IMR-90 (cell line): ENCODE measurements at regions not wholly inside any gene's neighbourhood (a gene's known extent, or its start where the extent isn't known, plus 50 kb on each side); places are given as distances from the start of the nearest gene placed in this dataset.

Experiments used
- ATAC-seq: fragments of 200-7000 bp; cut with Tn5 transposase; 2 replicates; pipeline ENCODE4 v1.9.1; 2020; ENCODE audit warnings: low read depth, mild to moderate bottlenecking, moderate library complexity
- BruUV-seq: library from RNA; stranded (reverse); fragments of 400-500 nt; replicated peaks from 2 replicates; lab custom pipeline; 2021; lab: Mats Ljungman, UMichigan
- CTCF ChIA-PET: fragments of 300-600 bp; formaldehyde crosslinking; extraction: SDS; loops from one replicate; lab custom pipeline; 2021; ENCODE audit warnings: antibody characterized with exemption; lab: Yijun Ruan, JAX
- POLR2A ChIA-PET: fragments of 300-600 bp; sonication (Branson Sonifier 250); formaldehyde crosslinking; loops from one replicate; lab custom pipeline; 2022; ENCODE audit warnings: antibody characterized with exemption; ENCODE audit not compliant: unreplicated experiment; lab: Charles Lee
- DNase-seq: peaks from one replicate; pipeline ENCODE4 v3.0.0; 2013
- H2AFZ ChIP-seq: replicated peaks from 2 replicates; pipeline ENCODE3; 2013; ENCODE audit warnings: low read length, mild to moderate bottlenecking; ENCODE audit not compliant: poor library complexity
- H2AK5ac ChIP-seq: 2 replicates; pipeline ENCODE4 v1.6.1; 2013; ENCODE audit warnings: low read depth, low read length, inconsistent platforms
- H2AK9ac ChIP-seq: replicated peaks from 2 replicates; pipeline ENCODE3; 2013; ENCODE audit warnings: mild to moderate bottlenecking, low read depth, low read length, moderate library complexity; ENCODE audit not compliant: poor library complexity
- H2BK120ac ChIP-seq: 2 replicates; pipeline ENCODE4 v1.6.1; 2013; ENCODE audit warnings: low read depth, low read length, inconsistent platforms
- H2BK15ac ChIP-seq: 3 replicates; pipeline ENCODE4 v1.6.1; 2013; ENCODE audit warnings: low read depth, low read length, inconsistent platforms
- H2BK20ac ChIP-seq: 2 replicates; pipeline ENCODE4 v1.6.1; 2013; ENCODE audit warnings: low read depth, mild to moderate bottlenecking, inconsistent platforms, low read length, moderate library complexity
- H2BK5ac ChIP-seq: 2 replicates; pipeline ENCODE4 v1.6.1; 2013; ENCODE audit warnings: mild to moderate bottlenecking, low read depth, low read length, inconsistent platforms; ENCODE audit not compliant: poor library complexity, severe bottlenecking
- H3K14ac ChIP-seq: replicated peaks from 2 replicates; pipeline ENCODE4 v1.6.1; 2013; ENCODE audit warnings: low read depth, low read length, inconsistent platforms
- H3K18ac ChIP-seq: 2 replicates; pipeline ENCODE4 v1.6.1; 2013; ENCODE audit warnings: low read depth, low read length, control low read depth
- H3K23ac ChIP-seq: 2 replicates; pipeline ENCODE4 v1.6.1; 2013; ENCODE audit warnings: low read depth, low read length, inconsistent platforms
- H3K27ac ChIP-seq: 2 replicates; pipeline ENCODE4 v1.5.1; 2013; ENCODE audit warnings: mild to moderate bottlenecking, control low read depth, low read length; ENCODE audit not compliant: insufficient read depth
- H3K27me3 ChIP-seq: 2 replicates; pipeline ENCODE4 v1.6.1; 2013; ENCODE audit warnings: low read length; ENCODE audit not compliant: control insufficient read depth, insufficient read depth
- H3K36me3 ChIP-seq: 2 replicates; pipeline ENCODE4 v1.6.1; 2013; ENCODE audit warnings: low read length, mixed read lengths; ENCODE audit not compliant: control insufficient read depth, insufficient read depth
- H3K4ac ChIP-seq: 2 replicates; pipeline ENCODE4 v1.6.1; 2013; ENCODE audit warnings: low read depth, low read length, inconsistent platforms
- H3K4me1 ChIP-seq: 2 replicates; pipeline ENCODE4 v1.6.1; 2013; ENCODE audit warnings: low read length, mixed read lengths; ENCODE audit not compliant: control insufficient read depth, insufficient read depth
- H3K4me2 ChIP-seq: 2 replicates; pipeline ENCODE4 v1.6.1; 2013; ENCODE audit warnings: low read depth, mild to moderate bottlenecking, control low read depth, low read length, moderate library complexity
- H3K4me3 ChIP-seq: 2 replicates; pipeline ENCODE4 v1.5.1; 2013; ENCODE audit warnings: low read depth, mild to moderate bottlenecking, control low read depth, low read length, moderate library complexity; ENCODE audit not compliant: insufficient read depth
- H3K56ac ChIP-seq: 2 replicates; pipeline ENCODE4 v1.6.1; 2013; ENCODE audit warnings: low read length, inconsistent platforms; ENCODE audit not compliant: insufficient read depth; ENCODE audit errors: extremely low read depth
- H3K79me1 ChIP-seq, 2 experiments: 2 replicates each; pipeline ENCODE4 v1.6.1; 2013; ENCODE audit warnings: low read length in 2 of 2, inconsistent platforms in 1 of 2, low read depth in 1 of 2
- H3K9ac ChIP-seq: 2 replicates; pipeline ENCODE4 v1.6.1; 2013; ENCODE audit warnings: low read depth, low read length, control low read depth
- H3K9me1 ChIP-seq: 2 replicates; pipeline ENCODE4 v1.6.1; 2013; ENCODE audit warnings: low read length, inconsistent platforms; ENCODE audit not compliant: insufficient read depth
- H3K9me3 ChIP-seq: 2 replicates; pipeline ENCODE4 v1.6.1; 2013; ENCODE audit warnings: low read length; ENCODE audit not compliant: control insufficient read depth, insufficient read depth
- H4K20me1 ChIP-seq: 2 replicates; pipeline ENCODE4 v1.6.1; 2013; ENCODE audit warnings: low read length, inconsistent platforms; ENCODE audit not compliant: insufficient read depth
- H4K5ac ChIP-seq: 2 replicates; pipeline ENCODE4 v1.6.1; 2013; ENCODE audit warnings: mild to moderate bottlenecking, low read depth, low read length, control low read depth
- H4K8ac ChIP-seq, 2 experiments: 2 replicates each; pipeline ENCODE4 v1.6.1; 2013; ENCODE audit warnings: low read depth in 2 of 2, low read length in 2 of 2, control low read depth in 1 of 2, inconsistent platforms in 1 of 2
- H4K91ac ChIP-seq: 2 replicates; pipeline ENCODE4 v1.6.1; 2013; ENCODE audit warnings: low read depth, low read length, inconsistent platforms; ENCODE audit not compliant: insufficient read depth
- CHD1 ChIP-seq: IDR thresholded peaks from 2 replicates; pipeline ENCODE4 v1.6.1; 2012; ENCODE audit warnings: low read depth, low read length, improper control_type of control experiment
- FOS ChIP-seq: fragments of 150-350 bp; IDR thresholded peaks from 2 replicates; pipeline ENCODE4 v1.6.1; 2016; ENCODE audit warnings: low read depth, low read length
- MAFK ChIP-seq: IDR thresholded peaks from 2 replicates; pipeline ENCODE4 v1.6.1; 2012; ENCODE audit warnings: low read depth, low read length, improper control_type of control experiment
- NFE2L2 ChIP-seq: fragments of 150-350 bp; IDR thresholded peaks from 2 replicates; pipeline ENCODE4 v1.6.1; 2016; ENCODE audit warnings: low read depth, mild to moderate bottlenecking, low read length
- POLR2A ChIP-seq: IDR thresholded peaks from 2 replicates; pipeline ENCODE4 v1.6.1; 2012; ENCODE audit warnings: mild to moderate bottlenecking, low read depth, low read length
- RAD21 ChIP-seq: IDR thresholded peaks from 2 replicates; pipeline ENCODE4 v1.6.1; 2012; ENCODE audit warnings: low read length, improper control_type of control experiment
- RCOR1 ChIP-seq: IDR thresholded peaks from 2 replicates; pipeline ENCODE4 v1.6.1; 2012; ENCODE audit warnings: mild to moderate bottlenecking, low read length, improper control_type of control experiment; ENCODE audit not compliant: insufficient replicate concordance
- SMC3 ChIP-seq: fragments of 150-350 bp; IDR thresholded peaks from 2 replicates; pipeline ENCODE4 v1.6.1; 2016; ENCODE audit warnings: low read depth, mild to moderate bottlenecking, antibody characterized with exemption, low read length, moderate library complexity
- WGBS, 2 experiments: methylation state at CpG; one replicate each; pipeline versions ENCODE4 v1.1.5 to v1.1.7; 2013; ENCODE audit warnings: missing lambda C conversion rate in 2 of 2; ENCODE audit not compliant: insufficient read length in 1 of 2; ENCODE audit errors: extremely low coverage in 2 of 2; 5-methylcytosine and 5-hydroxymethylcytosine counted together
- dilution Hi-C: fragments of 300-500 bp; cut with HindIII; formaldehyde crosslinking; loops from one replicate; pipeline ENCODE4 v1.14.3; 2018; ENCODE audit warnings: low sequenced_read_pairs; ENCODE audit not compliant: unreplicated experiment
- in situ Hi-C: fragments of 300-500 bp; cut with MboI; formaldehyde crosslinking; loops from 3 replicates; pipeline ENCODE4 v1.14.3; 2019; ENCODE audit warnings: low sequenced_read_pairs, inconsistent platforms, mixed read lengths
- intact Hi-C: fragments of 100-400 bp; cut with micrococcal nuclease; formaldehyde crosslinking; loops from 2 replicates; pipeline ENCODE4 v1.10.0; 2022
- TF ChIP-seq, protein P1 (sequence below): conservative IDR thresholded peaks from 2 replicates; pipeline ENCODE4 v1.5.1; 2012; ENCODE audit warnings: mild to moderate bottlenecking, low read depth, low read length, improper control_type of control experiment

DNA sequence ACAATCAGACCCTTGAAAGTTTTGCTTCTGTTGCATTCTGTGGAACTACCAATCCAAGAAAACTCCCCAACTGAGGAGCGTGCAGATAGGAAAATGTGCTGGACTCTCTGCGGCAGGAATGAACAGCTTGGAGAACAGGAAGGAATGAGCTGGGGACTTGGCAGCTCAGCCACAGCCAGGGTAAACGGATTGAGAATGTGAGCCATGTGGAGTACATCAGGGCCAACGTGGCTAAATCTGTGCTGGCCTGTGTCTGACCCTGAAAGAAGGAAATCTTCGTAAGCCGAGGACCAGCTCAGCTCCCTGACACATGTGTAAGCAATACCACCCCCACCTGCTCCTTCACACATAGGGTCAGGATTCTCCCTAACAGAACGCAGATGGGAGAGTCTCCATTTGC is 1023.7 kb downstream of the BCL11A start:
- Histone ChIP-seq H2BK20ac (no peak overlapping the region), H3K4me1 (no peaks in the 10 kb centered on the region), H3K4me3 (no peak overlapping the region), H4K8ac (no peak overlapping the region), H3K23ac (no peak overlapping the region), H3K4ac (no peak overlapping the region), H3K36me3 (no peaks in the 10 kb centered on the region), H4K5ac (no peak overlapping the region), H2AK5ac (no peak overlapping the region), H3K79me1 (no peaks in the 10 kb centered on the region), H3K27me3 (no peaks in the 10 kb centered on the region), H2AK9ac (no peak overlapping the region), H3K9ac (no peak overlapping the region), H3K4me2 (no peak overlapping the region), H4K20me1 (no peaks in the 10 kb centered on the region), H3K14ac (no peak overlapping the region), H3K9me3 (peaks cover 6% of the 10 kb centered on the region), H3K9me1 (no peaks in the 10 kb centered on the region), H2BK120ac (no peak overlapping the region), H3K27ac (no peak overlapping the region), H4K91ac (no peak overlapping the region), H2AFZ (no peak overlapping the region), H2BK15ac (no peak overlapping the region), H3K56ac (no peak overlapping the region), H2BK5ac (no peak overlapping the region), H3K18ac (no peak overlapping the region)
- TF ChIP-seq POLR2A = no peak
- TF ChIP-seq RCOR1 = no peak
- TF ChIP-seq, protein P1, sequence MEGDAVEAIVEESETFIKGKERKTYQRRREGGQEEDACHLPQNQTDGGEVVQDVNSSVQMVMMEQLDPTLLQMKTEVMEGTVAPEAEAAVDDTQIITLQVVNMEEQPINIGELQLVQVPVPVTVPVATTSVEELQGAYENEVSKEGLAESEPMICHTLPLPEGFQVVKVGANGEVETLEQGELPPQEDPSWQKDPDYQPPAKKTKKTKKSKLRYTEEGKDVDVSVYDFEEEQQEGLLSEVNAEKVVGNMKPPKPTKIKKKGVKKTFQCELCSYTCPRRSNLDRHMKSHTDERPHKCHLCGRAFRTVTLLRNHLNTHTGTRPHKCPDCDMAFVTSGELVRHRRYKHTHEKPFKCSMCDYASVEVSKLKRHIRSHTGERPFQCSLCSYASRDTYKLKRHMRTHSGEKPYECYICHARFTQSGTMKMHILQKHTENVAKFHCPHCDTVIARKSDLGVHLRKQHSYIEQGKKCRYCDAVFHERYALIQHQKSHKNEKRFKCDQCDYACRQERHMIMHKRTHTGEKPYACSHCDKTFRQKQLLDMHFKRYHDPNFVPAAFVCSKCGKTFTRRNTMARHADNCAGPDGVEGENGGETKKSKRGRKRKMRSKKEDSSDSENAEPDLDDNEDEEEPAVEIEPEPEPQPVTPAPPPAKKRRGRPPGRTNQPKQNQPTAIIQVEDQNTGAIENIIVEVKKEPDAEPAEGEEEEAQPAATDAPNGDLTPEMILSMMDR = no peak
- TF ChIP-seq RAD21 = no peak
- no peak for TF ChIP-seq SMC3
- no peak for TF ChIP-seq NFE2L2
- TF ChIP-seq MAFK = no peak
- TF ChIP-seq FOS = no peak
- no peak for TF ChIP-seq CHD1
- intact Hi-C loops (no loop called here), dilution Hi-C loops (no loop called here), in situ Hi-C loops (no loop called here)
- 0% methylated on average over 1 of the region's 7 CpGs; no CpG with 5 or more reads in 1 of the 2 experiments for WGBS, 2 experiments
- ATAC-seq (no peak), DNase-seq (no peak)
- BruUV-seq = no TSS peak
- ChIA-PET POLR2A (no interaction called here), CTCF (no interaction called here)
